CD14-positive monocyte (primary cell): ENCODE measurements at regions not wholly inside any gene's neighbourhood (a gene's known extent, or its start where the extent isn't known, plus 50 kb on each side); places are given as distances from the start of the nearest gene placed in this dataset.

Source experiments
- DNase-seq, 3 donors: peaks; one replicate each; pipeline ENCODE4 v3.0.0-alpha.2; 2011 to 2022
- H2AFZ ChIP-seq: 2 replicates; pipeline ENCODE4 v1.6.0; 2012; ENCODE audit warnings: mild to moderate bottlenecking, low read depth, low read length, inconsistent platforms; ENCODE audit not compliant: insufficient read depth, poor library complexity, severe bottlenecking
- H3K27ac ChIP-seq, 2 donors: 1 replicate in 1 of 2; 2 replicates in 1 of 2; pipeline ENCODE4 v1.5.1; 2012 to 2013; ENCODE audit warnings: low read length in 2 of 2, control low read depth in 1 of 2, inconsistent platforms in 1 of 2, low read depth in 1 of 2, mild to moderate bottlenecking in 1 of 2
- H3K27me3 ChIP-seq, 2 donors: one replicate each; pipeline versions ENCODE4 v1.6.0 to v1.6.1; 2011 to 2013; ENCODE audit warnings: low read length in 2 of 2; ENCODE audit not compliant: control insufficient read depth in 2 of 2, insufficient read depth in 2 of 2
- H3K36me3 ChIP-seq, 2 donors: replicated peaks in 1 of 2; 1 replicate in 1 of 2; 2 replicates in 1 of 2; pipeline versions ENCODE4 v1.5.1 to v1.6.1; 2012 to 2013; ENCODE audit warnings: low read length in 2 of 2, control low read depth in 1 of 2, inconsistent platforms in 1 of 2, mild to moderate bottlenecking in 1 of 2; ENCODE audit not compliant: insufficient read depth in 2 of 2, control insufficient read depth in 1 of 2
- H3K4me1 ChIP-seq, 2 donors: 1 replicate in 1 of 2; 2 replicates in 1 of 2; pipeline versions ENCODE4 v1.5.1 to v1.6.1; 2012 to 2013; ENCODE audit warnings: low read length in 2 of 2, control low read depth in 1 of 2, inconsistent platforms in 1 of 2, mild to moderate bottlenecking in 1 of 2, moderate library complexity in 1 of 2; ENCODE audit not compliant: insufficient read depth in 2 of 2, control insufficient read depth in 1 of 2
- H3K4me2 ChIP-seq: replicated peaks from 2 replicates; pipeline ENCODE3; 2012; ENCODE audit warnings: low read length, moderate library complexity, mild to moderate bottlenecking; ENCODE audit not compliant: poor library complexity, severe bottlenecking; ENCODE audit errors: extremely low read depth
- H3K4me3 ChIP-seq, 3 experiments: fragments of 200-600 bp in 1 of 3; sonication (generic) in 1 of 3; replicated peaks in 1 of 3; 1 replicate in 2 of 3; 2 replicates in 1 of 3; pipeline ENCODE4 v1.5.1; 2011 to 2013; ENCODE audit warnings: low read length in 3 of 3, mild to moderate bottlenecking in 3 of 3, control low read depth in 2 of 3, low read depth in 2 of 3, inconsistent platforms in 1 of 3, moderate library complexity in 1 of 3
- H3K79me2 ChIP-seq: 2 replicates; pipeline ENCODE4 v1.6.0; 2012; ENCODE audit warnings: mild to moderate bottlenecking, control low read depth, inconsistent platforms, low read length, moderate library complexity; ENCODE audit not compliant: insufficient read depth
- H3K9ac ChIP-seq: 2 replicates; pipeline ENCODE4 v1.6.0; 2017; ENCODE audit warnings: low read length, mild to moderate bottlenecking; ENCODE audit not compliant: insufficient read depth, poor library complexity, severe bottlenecking
- H3K9me3 ChIP-seq, 2 donors: replicated peaks in 1 of 2; 1 replicate in 1 of 2; 2 replicates in 1 of 2; pipeline versions ENCODE4 v1.5.1 to v1.6.1; 2012 to 2013; ENCODE audit warnings: low read length in 2 of 2, control low read depth in 1 of 2; ENCODE audit not compliant: control insufficient read depth in 1 of 2, insufficient read depth in 1 of 2
- H4K20me1 ChIP-seq: 2 replicates; pipeline ENCODE4 v1.6.0; 2012; ENCODE audit warnings: mild to moderate bottlenecking, low read length, control low read depth, moderate library complexity; ENCODE audit not compliant: insufficient read depth
- H3K27ac Mint-ChIP-seq, 7 donors: one replicate each; pipeline ENCODE4 v1.8.0; 2020; ENCODE audit warnings: mild to moderate bottlenecking in 7 of 7, mixed read lengths in 7 of 7, moderate library complexity in 6 of 7, inconsistent platforms in 2 of 7
- H3K27me3 Mint-ChIP-seq, 3 donors: one replicate each; pipeline ENCODE4 v1.8.0; 2021 to 2022; ENCODE audit warnings: low read depth in 3 of 3, mild to moderate bottlenecking in 3 of 3, mixed read lengths in 3 of 3, moderate library complexity in 3 of 3, inconsistent platforms in 1 of 3
- H3K36me3 Mint-ChIP-seq, 2 donors: one replicate each; pipeline ENCODE4 v1.8.0; 2020; ENCODE audit warnings: mixed read lengths in 2 of 2, inconsistent platforms in 1 of 2, mild to moderate bottlenecking in 1 of 2
- H3K4me1 Mint-ChIP-seq: one replicate; pipeline ENCODE4 v1.8.0; 2020; ENCODE audit warnings: mild to moderate bottlenecking, mixed read lengths
- H3K4me3 Mint-ChIP-seq, 2 donors: one replicate each; pipeline ENCODE4 v1.8.0; 2020; ENCODE audit warnings: mild to moderate bottlenecking in 2 of 2, mixed read lengths in 2 of 2, moderate library complexity in 1 of 2
- H3K9me3 Mint-ChIP-seq, 7 donors: one replicate each; pipeline ENCODE4 v1.8.0; 2020 to 2022; ENCODE audit warnings: mixed read lengths in 7 of 7, mild to moderate bottlenecking in 6 of 7, moderate library complexity in 6 of 7, inconsistent platforms in 2 of 7
- CTCF ChIP-seq: fragments of 200-600 bp; IDR thresholded peaks from one replicate; pipeline ENCODE4 v1.8.0; 2022; ENCODE audit warnings: antibody characterized with exemption, mild to moderate bottlenecking
- WGBS: methylation state at CpG from one replicate; pipeline ENCODE4 v1.1.5; 2013; ENCODE audit warnings: missing lambda C conversion rate; ENCODE audit not compliant: insufficient coverage; 5-methylcytosine and 5-hydroxymethylcytosine counted together
- intact Hi-C, 2 donors: fragments of 100-400 bp; cut with micrococcal nuclease; formaldehyde crosslinking; loops; one replicate each; pipeline versions ENCODE4 v1.15.0 to v1.15.1; 2023

GRCh38 chr3:86782286-86782685 is 208.7 kb downstream of the VGLL3 start:
- no peaks in the 10 kb centered on the region for H3K4me1 ChIP-seq
- no peak overlapping the region for H2AFZ ChIP-seq
- H3K79me2 ChIP-seq, result no peaks in the 10 kb centered on the region
- H3K9ac ChIP-seq, result no peak overlapping the region
- intact Hi-C loops, result no loop called here
- H3K9me3 Mint-ChIP-seq, result no peaks in the 10 kb centered on the region
- no peaks in the 10 kb centered on the region for H3K9me3 ChIP-seq
- no peak for TF ChIP-seq CTCF
- H3K4me3 ChIP-seq, result no peak overlapping the region
- H3K27me3 ChIP-seq, result no peaks in the 10 kb centered on the region
- no peak overlapping the region for H3K27ac Mint-ChIP-seq
- no peak overlapping the region for H3K4me2 ChIP-seq
- H3K27ac ChIP-seq, result no peak overlapping the region
- no peaks in the 10 kb centered on the region for H3K4me1 Mint-ChIP-seq
- H3K27me3 Mint-ChIP-seq, result no peaks in the 10 kb centered on the region
- no peaks in the 10 kb centered on the region for H4K20me1 ChIP-seq
- H3K36me3 Mint-ChIP-seq, result no peaks in the 10 kb centered on the region
- DNase-seq, result no peak
- no peaks in the 10 kb centered on the region for H3K36me3 ChIP-seq
- WGBS, result 75% methylated on average over 1 of the region's 2 CpGs
- no peak overlapping the region for H3K4me3 Mint-ChIP-seq

DNA sequence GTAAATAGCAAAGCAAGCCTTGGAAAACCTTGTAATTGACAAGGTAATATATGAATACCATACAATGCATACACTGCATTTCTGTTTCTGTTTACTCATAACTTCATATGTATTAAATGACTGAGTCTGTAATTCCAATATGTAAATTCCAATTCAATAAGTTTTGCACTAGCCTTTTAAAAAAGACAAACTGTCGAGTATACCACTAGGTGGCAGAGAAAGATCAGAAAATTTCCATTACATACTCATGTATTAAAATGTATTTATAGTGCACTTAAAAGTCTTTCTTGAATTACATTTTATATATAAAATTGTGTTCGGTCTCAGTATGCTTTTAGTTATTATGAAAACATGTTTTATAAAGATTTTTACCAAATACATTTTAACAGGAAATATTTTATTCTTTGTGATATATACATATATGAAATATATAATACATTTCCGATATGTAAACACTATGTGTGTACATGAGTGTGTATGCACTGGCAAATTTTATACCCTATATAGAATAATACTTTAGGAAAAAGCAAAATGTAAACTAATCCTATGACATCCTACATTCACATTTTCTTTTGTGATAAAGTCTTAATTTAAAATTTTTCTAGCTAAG is 216.8 kb downstream of the VGLL3 start:
- intact Hi-C loops, result no loop called here
- Histone ChIP-seq H3K9me3 (no peaks in the 10 kb centered on the region), H3K27me3 (no peaks in the 10 kb centered on the region), H4K20me1 (no peaks in the 10 kb centered on the region), H3K27ac (no peak overlapping the region), H3K9ac (no peak overlapping the region), H3K79me2 (no peaks in the 10 kb centered on the region), H3K4me1 (no peaks in the 10 kb centered on the region), H2AFZ (no peak overlapping the region), H3K4me2 (no peak overlapping the region), H3K4me3 (no peak overlapping the region), H3K36me3 (no peaks in the 10 kb centered on the region)
- no peaks in the 10 kb centered on the region for H3K4me1 Mint-ChIP-seq
- TF ChIP-seq CTCF, result peak; percentile 12
- no peak for DNase-seq
- no CpG with 5 or more reads among the region's 3 CpGs for WGBS
- H3K9me3 Mint-ChIP-seq, result no peaks in the 10 kb centered on the region
- H3K27ac Mint-ChIP-seq, result no peak overlapping the region
- no peaks in the 10 kb centered on the region for H3K36me3 Mint-ChIP-seq
- no peaks in the 10 kb centered on the region for H3K27me3 Mint-ChIP-seq
- H3K4me3 Mint-ChIP-seq, result no peak overlapping the region
